ENCODE measurements at regions not wholly inside any gene's neighbourhood (a gene's known extent, or its start where the extent isn't known, plus 50 kb on each side); places are given as distances from the start of the nearest gene placed in this dataset.
"Not testable (repeated sequence)": the region's sequence is repeated elsewhere in the genome, so short reads cannot be mapped to it uniquely, and the experiment has no call there.

- peak; percentile 87 for DNase-seq
Measured at GRCh38 chr2:173550143-173550542, 195.5 kb downstream of the CDCA7 start.

GRCh38 chr2:173552531-173552930 is 197.9 kb downstream of the CDCA7 start:
- DNase-seq: no peak

- peak; percentile 84 for DNase-seq
Measured at GRCh38 chr2:173553593-173553992, 198.9 kb downstream of the CDCA7 start.

- DNase-seq: peak; percentile 57
Measured at GRCh38 chr2:173555833-173556232, 201.2 kb downstream of the CDCA7 start.

- DNase-seq: no peak
Measured at GRCh38 chr2:173556816-173557215, 202.1 kb downstream of the CDCA7 start.

GRCh38 chr2:173557497-173557896 is 202.8 kb downstream of the CDCA7 start:
- DNase-seq: no peak

GRCh38 chr2:173567493-173567892 is 212.8 kb downstream of the CDCA7 start:
- DNase-seq: no peak

- peak; percentile 25 for DNase-seq
Measured at GRCh38 chr2:173568054-173568453, 213.4 kb downstream of the CDCA7 start.

GRCh38 chr2:173571021-173571821 is 216.5 kb downstream of the CDCA7 start:
- peak; percentile 48 for DNase-seq

- no peak for DNase-seq
Measured at GRCh38 chr2:173571887-173572680, 217.4 kb downstream of the CDCA7 start.

- no peak for DNase-seq
Measured at GRCh38 chr2:173572848-173573247, 218.2 kb downstream of the CDCA7 start.

- not testable (repeated sequence) for DNase-seq
Measured at GRCh38 chr2:173573782-173574181, 219.1 kb downstream of the CDCA7 start.

GRCh38 chr2:173574324-173575112 is 219.8 kb downstream of the CDCA7 start:
- DNase-seq: peak; percentile 25

GRCh38 chr2:173578404-173579107 is 223.9 kb downstream of the CDCA7 start:
- DNase-seq: no peak

- no peak for DNase-seq
Measured at GRCh38 chr2:173580351-173580750, 225.7 kb downstream of the CDCA7 start.

GRCh38 chr2:173580956-173581355 is 226.3 kb downstream of the CDCA7 start:
- DNase-seq: no peak

GRCh38 chr2:173583196-173583595 is 228.5 kb downstream of the CDCA7 start:
- DNase-seq: no peak

GRCh38 chr2:173584000-173584399 is 229.3 kb downstream of the CDCA7 start:
- DNase-seq: no peak

GRCh38 chr2:173584676-173585458 is 230.2 kb downstream of the CDCA7 start:
- DNase-seq: no peak

GRCh38 chr2:173588931-173589369 is 234.3 kb downstream of the CDCA7 start:
- DNase-seq: no peak

GRCh38 chr2:173589604-173590275 is 235.1 kb downstream of the CDCA7 start:
- DNase-seq: no peak

Data from fibroblast of skin of right quadriceps (primary cell).